ENCODE measurements at regions not wholly inside any gene's neighbourhood (a gene's known extent, or its start where the extent isn't known, plus 50 kb on each side); places are given as distances from the start of the nearest gene placed in this dataset.
A peak's percentile ranks its signal among the peaks of the same experiment; 100 is the strongest.

DNA sequence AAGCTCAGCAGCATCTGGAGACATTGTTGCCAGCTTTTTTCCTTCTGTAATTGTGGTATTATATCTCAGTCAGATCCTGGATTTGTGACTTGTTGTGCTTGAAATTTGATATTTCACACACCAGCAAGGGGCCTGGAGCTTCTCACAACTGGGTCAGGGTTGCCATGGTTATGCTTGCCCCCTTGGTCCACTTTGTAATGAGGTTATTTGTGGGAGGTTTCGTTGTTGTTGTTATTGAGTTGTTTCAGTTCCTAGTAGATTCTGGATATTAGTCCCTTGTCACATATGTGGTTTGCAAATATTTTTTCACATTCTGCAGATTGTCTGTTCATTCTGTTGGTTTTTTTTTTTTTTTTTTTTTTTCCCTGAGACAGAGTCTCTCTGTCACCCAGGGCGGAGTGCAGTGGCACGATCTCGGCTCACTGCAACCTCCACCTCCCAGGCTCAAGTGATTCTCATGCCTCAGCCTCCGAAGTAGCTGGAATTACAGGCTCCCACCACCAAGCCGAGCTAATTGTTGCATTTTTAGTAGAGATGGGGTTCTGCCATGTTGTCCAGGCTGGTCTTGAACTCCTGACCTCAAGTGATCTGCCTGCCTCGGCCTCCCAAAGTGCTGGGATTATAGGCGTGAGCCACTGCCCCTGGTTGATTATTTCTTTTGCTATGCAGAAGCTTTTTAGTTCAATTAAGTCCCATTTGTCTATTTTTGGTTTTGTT, 80.6 kb upstream of the ETV6 start:
- DNase-seq = no peak

DNA sequence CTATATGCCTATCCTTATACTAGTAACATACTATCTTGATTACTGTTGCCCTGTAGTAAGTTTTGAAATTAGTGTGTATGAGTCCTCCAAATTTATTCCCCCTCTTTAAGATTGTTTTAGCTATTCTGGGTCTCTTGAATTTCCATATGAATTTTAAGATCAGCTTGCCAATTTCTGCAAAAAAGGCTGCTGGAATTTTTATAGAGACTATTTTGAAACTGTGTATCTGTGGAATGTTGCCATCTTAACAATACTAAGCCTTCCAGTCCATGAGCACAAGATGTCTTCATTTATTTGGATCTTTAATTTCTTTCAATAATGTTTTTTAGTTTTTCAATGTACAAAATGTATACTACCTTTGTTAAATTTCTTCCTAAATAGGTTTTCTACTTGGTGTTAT, 79.8 kb upstream of the ETV6 start:
- no peak for DNase-seq

DNA sequence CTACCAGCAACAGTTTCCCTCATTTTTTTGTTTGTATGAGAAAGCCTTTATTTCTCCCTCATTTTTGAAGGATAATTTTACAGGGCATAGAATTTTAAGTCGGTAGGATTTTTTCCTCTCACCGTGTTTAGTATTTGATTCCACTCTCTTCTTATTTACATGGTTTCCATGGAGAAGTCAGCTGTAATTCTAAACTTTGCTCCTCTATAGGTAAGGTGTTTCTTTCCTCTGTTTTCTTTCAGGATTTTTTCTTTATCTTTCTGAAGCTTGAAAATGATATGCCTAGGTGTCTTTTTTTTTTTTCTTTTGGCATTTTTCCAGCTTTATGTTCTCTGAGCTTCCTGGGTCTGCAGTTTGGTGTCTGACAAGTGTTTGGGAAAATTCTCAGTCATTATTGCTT, 75.6 kb upstream of the ETV6 start:
- no peak for DNase-seq

DNA sequence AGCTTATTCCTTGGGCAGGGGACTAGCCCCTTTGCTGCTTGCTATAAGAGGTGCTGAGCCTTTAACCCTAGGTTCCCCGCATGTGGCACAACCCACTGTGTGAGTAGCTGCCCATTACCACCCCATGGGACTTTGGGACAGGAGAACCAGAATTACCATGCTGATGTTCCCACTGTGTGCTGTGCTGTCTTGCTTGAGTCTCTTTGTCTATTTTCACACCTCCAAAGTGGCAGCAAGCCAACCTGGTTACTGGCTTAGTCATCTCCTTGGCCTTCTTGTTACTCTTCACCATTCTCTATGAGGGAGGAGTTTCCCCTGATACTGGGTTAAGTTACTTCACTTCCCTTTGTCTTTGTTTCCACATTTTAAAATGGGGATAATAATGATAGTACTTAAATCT, 73.4 kb upstream of the ETV6 start:
- no peak for DNase-seq

DNA sequence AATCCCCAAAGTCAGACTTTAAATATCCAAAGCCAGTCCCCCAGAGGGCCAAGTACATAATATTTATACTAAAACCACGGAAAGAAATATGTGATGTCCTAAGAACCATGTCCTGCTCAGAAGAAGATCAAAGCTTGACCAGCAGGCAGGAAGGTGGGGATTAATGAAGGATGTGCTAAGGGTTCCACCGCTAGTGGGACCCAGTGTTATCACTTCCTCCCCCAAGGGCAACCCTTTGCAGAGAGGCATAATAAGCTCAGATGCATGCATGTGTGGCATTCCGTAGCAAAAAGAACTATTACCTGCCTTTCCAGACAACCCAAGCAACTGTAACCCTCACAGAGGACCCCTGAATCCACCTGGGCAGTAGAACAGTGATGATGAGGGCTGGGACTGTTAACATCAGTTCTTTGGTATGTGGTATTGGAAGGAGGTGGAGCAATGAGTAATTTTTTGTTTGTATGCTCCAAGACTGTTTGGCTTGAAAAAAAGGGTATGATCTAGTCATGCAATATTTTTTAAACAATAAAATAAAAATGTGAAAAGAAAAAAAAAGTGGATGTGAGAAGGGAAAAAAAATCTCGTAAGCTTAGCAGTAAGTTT, 71.7 kb upstream of the ETV6 start:
- no peak for DNase-seq

DNA sequence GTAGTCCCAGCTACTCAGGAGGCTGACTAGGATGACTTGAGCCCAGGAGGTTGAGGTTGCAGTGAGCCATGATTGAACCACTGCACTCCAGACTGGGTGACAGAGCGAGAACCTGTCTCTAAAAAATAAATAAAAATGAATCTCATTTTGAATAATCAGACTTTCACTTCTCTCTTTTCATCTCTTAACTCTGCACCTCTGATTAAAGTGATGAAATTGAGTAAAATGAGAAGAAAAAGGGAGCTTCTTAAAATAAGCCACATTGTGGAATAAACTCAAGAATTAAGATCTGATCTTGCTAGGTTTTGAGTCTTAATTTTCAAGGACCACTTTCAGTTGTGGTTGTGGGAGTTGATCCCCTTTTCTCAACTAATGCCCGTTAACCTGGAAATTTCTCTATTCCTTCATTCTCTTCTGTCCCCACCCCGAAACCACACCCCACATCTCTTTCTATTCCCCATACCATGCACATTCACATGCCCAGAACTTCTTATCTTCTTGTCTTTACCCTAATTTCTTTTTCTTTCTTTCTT, 70.9 kb upstream of the ETV6 start:
- DNase-seq = no peak

DNA sequence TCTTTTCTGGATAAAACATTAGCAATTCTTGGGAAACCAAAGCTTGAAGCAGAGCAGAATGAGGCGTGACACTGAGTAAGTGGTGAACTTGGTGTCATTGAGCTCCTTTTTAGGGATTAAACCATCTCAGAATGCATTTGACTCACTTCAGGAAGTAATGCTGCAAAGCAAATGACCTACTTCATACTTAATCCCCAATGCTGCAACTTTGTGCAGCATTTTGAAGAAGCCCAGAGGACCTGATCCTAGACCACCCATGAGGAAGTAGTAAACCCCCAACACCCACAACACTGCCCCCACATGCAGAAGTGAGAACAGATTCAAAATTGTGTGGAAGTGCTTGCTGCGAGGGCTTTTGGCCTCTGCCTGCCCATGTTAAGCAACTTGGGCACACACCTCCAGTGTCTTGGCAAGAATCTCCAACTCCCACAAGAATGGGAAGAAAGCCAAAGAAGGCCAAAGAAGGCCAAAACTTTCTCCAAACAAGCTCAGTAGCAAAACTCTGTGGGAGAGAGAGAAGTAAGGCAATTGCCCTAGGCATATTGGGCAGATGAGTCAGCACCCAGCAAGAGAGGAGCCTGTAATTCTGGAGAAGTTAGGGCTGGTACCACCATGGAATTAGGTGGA, 69.2 kb upstream of the ETV6 start:
- DNase-seq = no peak

DNA sequence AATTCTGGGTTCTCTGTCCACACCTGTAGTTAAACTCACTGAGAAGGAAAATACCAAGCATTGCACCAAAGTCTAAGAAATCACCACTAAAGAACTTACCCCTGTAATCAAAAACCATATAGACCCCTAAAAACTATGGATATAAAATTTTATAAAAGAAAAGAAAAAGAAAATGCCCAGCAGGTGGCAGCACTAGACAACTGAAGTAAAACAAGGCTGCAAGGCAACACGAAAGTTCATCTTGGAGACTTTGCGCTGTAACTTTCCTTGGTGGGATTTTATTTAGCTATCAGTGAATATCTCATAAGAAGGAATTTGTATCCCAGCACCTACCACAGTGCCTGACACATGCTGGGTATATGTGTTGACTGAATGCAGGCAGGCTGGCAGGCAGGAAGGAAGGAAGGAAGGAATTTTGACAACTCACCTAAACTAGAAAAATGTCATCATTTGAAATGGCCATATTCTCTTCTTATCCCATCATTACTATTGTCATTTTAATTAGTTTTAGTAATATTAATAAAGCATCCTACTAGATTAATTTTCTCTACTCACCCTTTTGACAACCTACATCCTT, 68.2 kb upstream of the ETV6 start:
- peak; percentile 61 for DNase-seq

DNA sequence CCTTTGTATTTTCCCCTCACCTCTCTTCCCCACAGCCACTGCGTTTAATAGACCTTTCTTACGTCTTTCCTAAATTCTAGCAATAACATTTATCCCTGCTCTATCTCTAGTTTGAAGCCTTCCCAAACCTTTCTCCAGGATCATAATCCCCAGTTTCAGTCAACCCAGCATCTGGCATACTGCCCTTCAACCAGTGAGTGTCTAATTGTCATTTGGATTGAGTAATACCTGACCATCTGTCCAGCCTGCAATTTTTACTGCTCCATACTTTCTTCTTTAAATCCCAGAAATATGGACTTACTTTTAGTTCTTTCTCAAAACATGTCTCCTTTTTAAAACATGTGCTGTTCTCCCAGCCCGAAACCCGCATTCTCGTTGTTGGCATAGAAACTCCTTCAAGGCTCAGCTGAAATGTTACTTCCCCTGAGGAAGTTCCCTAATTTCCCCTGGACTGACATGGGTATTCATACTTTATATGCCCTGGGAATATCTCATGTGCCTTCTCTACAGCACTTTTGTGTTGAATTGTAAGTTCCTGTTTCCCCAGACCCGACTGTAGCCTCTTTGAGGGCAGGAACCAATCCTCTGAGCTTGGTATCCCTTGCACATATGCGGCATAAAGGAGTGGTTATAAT, 65.1 kb upstream of the ETV6 start:
- DNase-seq = no peak

DNA sequence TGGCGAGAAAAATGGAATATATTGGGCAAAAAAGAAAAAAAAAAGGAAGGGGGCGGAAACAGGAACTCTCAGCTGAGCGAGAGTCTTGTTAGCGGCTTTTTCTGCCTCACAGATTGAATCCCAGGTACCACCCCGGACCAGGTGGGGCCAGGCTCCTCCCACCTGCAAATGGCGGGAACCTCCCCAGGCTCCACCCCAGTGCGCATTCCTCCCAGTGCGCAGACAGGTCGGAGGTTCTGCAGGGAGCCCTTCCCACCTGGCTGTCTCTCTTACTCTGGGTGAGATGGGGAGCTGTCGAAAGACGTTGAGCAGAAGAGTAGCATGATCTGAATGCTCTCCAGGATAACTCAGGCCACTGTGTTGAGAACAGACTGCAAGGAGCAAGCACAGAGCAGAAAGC, 57.0 kb upstream of the ETV6 start:
- no peak for DNase-seq

DNA sequence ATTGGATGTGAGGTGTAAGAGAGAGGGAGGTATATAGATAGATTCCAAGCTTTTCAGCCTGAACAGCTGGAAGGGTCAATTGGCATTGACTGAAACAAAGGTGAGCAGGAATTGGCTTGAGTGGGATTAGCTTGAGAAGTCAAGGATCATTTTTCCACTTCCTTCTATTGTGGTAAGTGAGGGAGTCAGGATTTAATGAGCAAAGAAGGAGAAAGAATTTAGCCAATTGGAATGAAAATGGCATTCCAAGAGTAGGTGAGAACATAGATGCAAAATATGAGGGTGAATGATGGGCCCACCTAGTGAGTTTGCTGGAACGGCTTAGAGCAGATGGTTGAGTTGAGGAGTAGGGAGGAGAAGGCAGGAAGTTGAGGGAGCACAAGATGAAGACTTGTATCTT, 56.5 kb upstream of the ETV6 start:
- no peak for DNase-seq

DNA sequence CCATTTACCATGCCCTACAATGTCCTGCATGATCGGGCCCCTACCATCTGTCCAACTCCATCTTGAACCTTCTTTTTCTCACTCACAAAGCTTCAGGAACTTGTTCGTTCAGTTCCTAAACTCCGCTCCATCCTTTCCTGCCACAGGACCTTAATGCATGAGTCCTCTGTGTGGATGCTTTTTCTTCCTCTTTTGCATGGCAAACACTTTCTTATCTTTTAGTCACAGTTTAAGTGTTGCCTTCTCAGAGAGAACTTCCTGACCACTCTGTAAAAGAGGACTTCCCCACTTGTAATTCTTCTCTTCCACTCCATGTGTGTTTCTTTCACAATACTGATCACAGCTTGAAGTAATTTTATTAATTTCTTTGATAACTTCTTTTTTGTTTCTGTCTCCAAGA, 54.4 kb upstream of the ETV6 start:
- no peak for DNase-seq

DNA sequence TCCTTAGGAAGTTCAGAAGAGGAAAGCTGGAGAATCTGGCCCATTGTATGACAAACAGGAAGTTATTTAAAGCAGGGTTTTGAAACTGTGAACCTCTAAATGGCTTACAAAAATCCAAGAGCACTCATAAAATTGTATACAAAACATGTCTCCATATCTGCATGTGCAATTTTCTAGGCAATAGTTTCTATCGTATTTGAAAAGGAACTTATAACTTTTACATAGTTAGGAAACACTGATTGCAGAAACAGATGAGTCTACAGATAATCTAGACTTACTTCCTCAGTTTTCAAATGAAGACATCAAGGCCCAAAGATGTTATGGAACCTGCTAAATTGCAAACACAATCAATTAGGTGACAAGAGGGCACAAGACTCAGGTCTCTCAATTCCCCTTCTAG, 53.3 kb upstream of the ETV6 start:
- no peak for DNase-seq

DNA sequence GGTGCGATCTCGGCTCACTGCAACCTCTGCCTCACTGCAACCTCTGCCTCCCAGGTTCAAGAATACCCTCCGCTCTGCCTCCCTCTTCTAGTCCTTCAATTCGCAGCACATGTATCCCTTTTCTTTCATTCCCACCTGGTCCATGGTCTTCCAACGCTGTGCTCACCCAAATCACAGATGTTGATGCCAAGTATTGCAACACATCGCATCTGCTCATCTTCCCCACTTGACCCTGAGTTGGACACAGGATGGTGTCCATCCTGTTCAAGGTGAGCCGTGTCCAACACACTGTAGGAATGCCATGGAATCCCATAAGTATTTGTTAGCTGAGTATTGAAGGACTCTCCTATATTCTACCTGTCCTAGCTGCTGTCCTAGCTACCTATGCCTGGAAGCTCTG, 50.6 kb upstream of the ETV6 start:
- no peak for DNase-seq

Data from activated CD4-positive, CD25-positive, alpha-beta regulatory T cell treated with anti-CD3 and anti-CD28 coated beads, Interleukin-2, amount 50 U/mL, for 72 hours (primary cell).